ENCODE measurements at regions not wholly inside any gene's neighbourhood (a gene's known extent, or its start where the extent isn't known, plus 50 kb on each side); places are given as distances from the start of the nearest gene placed in this dataset.

- DNase-seq (ENCODE audit: low read depth) = no peak
Measured at GRCh38 chr6:1201547-1202200, 110.2 kb upstream of the FOXQ1 start.

GRCh38 chr6:1200409-1201101 is 111.3 kb upstream of the FOXQ1 start:
- no peak for DNase-seq (ENCODE audit: low read depth)

GRCh38 chr6:1200081-1200408 is 111.9 kb upstream of the FOXQ1 start:
- DNase-seq (ENCODE audit: low read depth) = no peak

GRCh38 chr6:1197309-1197708 is 114.6 kb upstream of the FOXQ1 start:
- no peak for DNase-seq (ENCODE audit: low read depth)

GRCh38 chr6:1191141-1191630 is 120.7 kb upstream of the FOXQ1 start:
- no peak for DNase-seq (ENCODE audit: low read depth)

- no peak for DNase-seq (ENCODE audit: low read depth)
Measured at GRCh38 chr6:1190366-1190765, 121.5 kb upstream of the FOXQ1 start.

- DNase-seq (ENCODE audit: low read depth) = no peak
Measured at GRCh38 chr6:1188199-1188598, 123.7 kb upstream of the FOXQ1 start.

GRCh38 chr6:1187293-1188131 is 124.4 kb upstream of the FOXQ1 start:
- DNase-seq (ENCODE audit: low read depth) = no peak

- DNase-seq (ENCODE audit: low read depth) = no peak
Measured at GRCh38 chr6:1184318-1184717, 127.6 kb upstream of the FOXQ1 start.

GRCh38 chr6:1182722-1183521 is 129.0 kb upstream of the FOXQ1 start:
- no peak for DNase-seq (ENCODE audit: low read depth)

- no peak for DNase-seq (ENCODE audit: low read depth)
Measured at GRCh38 chr6:1181939-1182605, 129.8 kb upstream of the FOXQ1 start.

- no peak for DNase-seq (ENCODE audit: low read depth)
Measured at GRCh38 chr6:1179571-1180459, 132.1 kb upstream of the FOXQ1 start.

GRCh38 chr6:1178590-1178989 is 133.3 kb upstream of the FOXQ1 start:
- DNase-seq (ENCODE audit: low read depth) = no peak

- DNase-seq (ENCODE audit: low read depth) = no peak
Measured at GRCh38 chr6:1176567-1176966, 135.3 kb upstream of the FOXQ1 start.

GRCh38 chr6:1175877-1176276 is 136.0 kb upstream of the FOXQ1 start:
- no peak for DNase-seq (ENCODE audit: low read depth)

GRCh38 chr6:1170794-1171193 is 141.1 kb upstream of the FOXQ1 start:
- no peak for DNase-seq (ENCODE audit: low read depth)

GRCh38 chr6:1164600-1164999 is 147.3 kb upstream of the FOXQ1 start:
- no peak for DNase-seq (ENCODE audit: low read depth)

- no peak for DNase-seq (ENCODE audit: low read depth)
Measured at GRCh38 chr6:1163501-1163900, 148.4 kb upstream of the FOXQ1 start.

- DNase-seq (ENCODE audit: low read depth) = no peak
Measured at GRCh38 chr6:1162367-1163275, 149.3 kb upstream of the FOXQ1 start.
